Sigmoid colon (tissue), 6 donors: ENCODE measurements at regions not wholly inside any gene's neighbourhood (a gene's known extent, or its start where the extent isn't known, plus 50 kb on each side); places are given as distances from the start of the nearest gene placed in this dataset.
"Not testable (repeated sequence)": the region's sequence is repeated elsewhere in the genome, so short reads cannot be mapped to it uniquely, and the experiment has no call there.

Experiments used
- DNase-seq: peaks from one replicate; pipeline ENCODE4 v3.0.0-alpha.2; 2019
- H3K27ac ChIP-seq, 4 donors: fragments of 200-600 bp; sonication (generic); one replicate each; pipeline ENCODE4 v1.5.1; 2016 to 2019; ENCODE audit warnings: mild to moderate bottlenecking in 1 of 4
- H3K27me3 ChIP-seq, 3 donors: fragments of 200-600 bp; sonication (generic); one replicate each; pipeline ENCODE4 v1.5.1; 2019; ENCODE audit warnings: mild to moderate bottlenecking in 1 of 3
- H3K36me3 ChIP-seq, 4 donors: fragments of 200-600 bp; sonication (generic); one replicate each; pipeline ENCODE4 v1.5.1; 2016 to 2019
- H3K4me1 ChIP-seq, 4 donors: fragments of 200-600 bp; sonication (generic); one replicate each; pipeline ENCODE4 v1.5.1; 2017 to 2019
- H3K4me3 ChIP-seq, 4 donors: fragments of 200-600 bp; sonication (generic); one replicate each; pipeline ENCODE4 v1.5.1; 2017 to 2019; ENCODE audit warnings: mild to moderate bottlenecking in 2 of 4, moderate library complexity in 1 of 4
- H3K9me3 ChIP-seq, 4 donors: fragments of 200-600 bp in 3 of 4; sonication (generic) in 3 of 4; one replicate each; pipeline versions ENCODE4 v1.5.1 to v1.6.1; 2013 to 2019
- EP300 ChIP-seq, 4 donors: sonication (generic); formaldehyde crosslinking; IDR thresholded peaks; one replicate each; pipeline ENCODE4 v1.6.1; 2017; ENCODE audit warnings: antibody characterized with exemption in 4 of 4
- POLR2A ChIP-seq, 2 donors: fragments of 450-650 bp; IDR thresholded peaks; one replicate each; pipeline ENCODE4 v1.6.1; 2016; ENCODE audit warnings: antibody characterized with exemption in 2 of 2, mild to moderate bottlenecking in 2 of 2, moderate library complexity in 2 of 2
- POLR2AphosphoS5 ChIP-seq, 4 donors: sonication (generic); formaldehyde crosslinking; IDR thresholded peaks; one replicate each; pipeline ENCODE4 v1.6.1; 2017; ENCODE audit warnings: antibody characterized with exemption in 4 of 4
- WGBS, 2 donors: extraction: QIAGEN DNeasy Blood & Tissue Kit; methylation state at CpG; one replicate each; pipeline ENCODE4 v1.1.7; 2013; 5-methylcytosine and 5-hydroxymethylcytosine counted together
- intact Hi-C: fragments of 100-400 bp; cut with DNase I; formaldehyde crosslinking; loops from one replicate; pipeline ENCODE4 v1.15.1; 2023
- TF ChIP-seq, protein P1 (sequence below), 4 experiments: fragments of 450-650 bp in 3 of 4; fragments of 200-600 bp in 1 of 4; IDR thresholded peaks; one replicate each; pipeline ENCODE4 v1.5.1; 2016 to 2019; ENCODE audit warnings: antibody characterized with exemption in 4 of 4, mild to moderate bottlenecking in 3 of 4, moderate library complexity in 2 of 4
- donor health status: healthy with polysubstance abuse.
- donor health status: healthy.

DNA sequence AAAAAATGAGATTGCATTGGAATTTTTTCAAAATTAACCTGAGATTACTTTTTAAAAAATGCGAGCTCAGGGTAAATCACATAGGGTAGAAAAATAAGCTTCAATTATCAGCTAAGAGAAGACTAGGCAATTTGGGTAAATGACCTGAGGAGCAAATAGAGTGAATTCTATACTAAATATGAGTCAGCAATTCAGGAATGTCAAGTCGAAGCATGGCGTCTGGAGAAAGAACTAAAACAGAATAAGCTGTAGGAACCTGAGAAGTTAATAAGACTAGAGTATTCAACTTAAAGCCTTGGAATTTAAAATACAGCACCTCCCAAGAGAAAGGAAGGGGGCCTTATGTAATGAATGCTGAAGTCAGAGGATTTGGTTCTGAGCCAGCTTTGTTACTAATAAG lies 487.0 kb downstream of the SUCLG1 start:
- Histone ChIP-seq H3K27me3 (no peaks in the 10 kb centered on the region), H3K4me3 (no peak overlapping the region), H3K9me3 (peaks cover 0 to 6% (median 0%) of the 10 kb centered on the region in 4 donors), H3K36me3 (no peaks in the 10 kb centered on the region), H3K27ac (no peak overlapping the region), H3K4me1 (no peaks in the 10 kb centered on the region)
- DNase-seq, result no peak
- no peak for TF ChIP-seq POLR2A (IDR thresholded peaks at IDR 0.05)
- TF ChIP-seq POLR2AphosphoS5 (IDR thresholded peaks at IDR 0.05), result no peak
- TF ChIP-seq EP300 (IDR thresholded peaks at IDR 0.05), result no peak
- TF ChIP-seq, protein P1, sequence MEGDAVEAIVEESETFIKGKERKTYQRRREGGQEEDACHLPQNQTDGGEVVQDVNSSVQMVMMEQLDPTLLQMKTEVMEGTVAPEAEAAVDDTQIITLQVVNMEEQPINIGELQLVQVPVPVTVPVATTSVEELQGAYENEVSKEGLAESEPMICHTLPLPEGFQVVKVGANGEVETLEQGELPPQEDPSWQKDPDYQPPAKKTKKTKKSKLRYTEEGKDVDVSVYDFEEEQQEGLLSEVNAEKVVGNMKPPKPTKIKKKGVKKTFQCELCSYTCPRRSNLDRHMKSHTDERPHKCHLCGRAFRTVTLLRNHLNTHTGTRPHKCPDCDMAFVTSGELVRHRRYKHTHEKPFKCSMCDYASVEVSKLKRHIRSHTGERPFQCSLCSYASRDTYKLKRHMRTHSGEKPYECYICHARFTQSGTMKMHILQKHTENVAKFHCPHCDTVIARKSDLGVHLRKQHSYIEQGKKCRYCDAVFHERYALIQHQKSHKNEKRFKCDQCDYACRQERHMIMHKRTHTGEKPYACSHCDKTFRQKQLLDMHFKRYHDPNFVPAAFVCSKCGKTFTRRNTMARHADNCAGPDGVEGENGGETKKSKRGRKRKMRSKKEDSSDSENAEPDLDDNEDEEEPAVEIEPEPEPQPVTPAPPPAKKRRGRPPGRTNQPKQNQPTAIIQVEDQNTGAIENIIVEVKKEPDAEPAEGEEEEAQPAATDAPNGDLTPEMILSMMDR (IDR thresholded peaks at IDR 0.05), result no peak
- 87 to 93% methylated on average over 3 of the region's 3 CpGs for WGBS, 2 donors
- intact Hi-C loops, result no loop called here

- Histone ChIP-seq H3K27me3 (no peaks in the 10 kb centered on the region), H3K4me1 (no peaks in the 10 kb centered on the region), H3K9me3 (peaks cover 0 to 3% (median 0%) of the 10 kb centered on the region in 4 donors), H3K4me3 (no peak overlapping the region), H3K36me3 (no peaks in the 10 kb centered on the region), H3K27ac (no peak overlapping the region)
- no peak for DNase-seq
- WGBS, 2 donors, result 79 to 84% methylated on average over 2 of the region's 2 CpGs
- TF ChIP-seq POLR2AphosphoS5 (IDR thresholded peaks at IDR 0.05) (no peak), EP300 (IDR thresholded peaks at IDR 0.05) (no peak), POLR2A (IDR thresholded peaks at IDR 0.05) (no peak)
- TF ChIP-seq, protein P1 (IDR thresholded peaks at IDR 0.05), result no peak
- intact Hi-C loops, result no loop called here
Measured at GRCh38 chr2:83971547-83971946, 487.5 kb downstream of the SUCLG1 start.

GRCh38 chr2:83970217-83970929 lies 488.7 kb downstream of the SUCLG1 start:
- WGBS, 2 donors, result 85 to 89% methylated on average over 4 of the region's 4 CpGs
- DNase-seq, result no peak
- intact Hi-C loops, result no loop called here
- Histone ChIP-seq H3K27ac (no peak overlapping the region), H3K4me1 (no peaks in the 10 kb centered on the region), H3K27me3 (no peaks in the 10 kb centered on the region), H3K9me3 (no peaks in the 10 kb centered on the region), H3K36me3 (no peaks in the 10 kb centered on the region), H3K4me3 (no peak overlapping the region)
- no peak for TF ChIP-seq POLR2A (IDR thresholded peaks at IDR 0.05)
- no peak for TF ChIP-seq EP300 (IDR thresholded peaks at IDR 0.05)
- no peak for TF ChIP-seq POLR2AphosphoS5 (IDR thresholded peaks at IDR 0.05)
- TF ChIP-seq, protein P1 (IDR thresholded peaks at IDR 0.05), result no peak

DNA sequence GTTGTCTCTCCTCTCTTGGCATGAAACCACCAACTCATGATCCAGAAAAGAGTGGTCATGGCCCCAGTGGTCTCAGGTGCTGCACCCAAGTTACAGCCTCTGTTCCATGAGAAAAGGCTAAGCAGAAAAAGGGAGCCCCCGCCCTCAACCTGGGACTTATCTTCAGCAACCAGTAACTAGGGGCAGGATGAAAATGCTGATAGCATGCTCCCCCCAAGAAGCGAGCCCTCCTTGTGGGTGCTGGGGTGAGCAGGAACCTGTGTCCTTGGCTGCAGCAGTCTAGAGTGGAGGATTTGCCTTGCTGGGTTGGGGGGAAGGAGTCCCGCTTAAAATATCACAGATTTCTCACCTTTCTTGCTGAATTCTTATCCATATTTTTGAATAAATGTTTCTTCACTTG lies 490.0 kb downstream of the SUCLG1 start:
- Histone ChIP-seq H3K27me3 (no peaks in the 10 kb centered on the region), H3K4me3 (no peak overlapping the region), H3K4me1 (no peaks in the 10 kb centered on the region), H3K9me3 (no peaks in the 10 kb centered on the region), H3K36me3 (no peaks in the 10 kb centered on the region), H3K27ac (no peak overlapping the region)
- no peak for TF ChIP-seq EP300 (IDR thresholded peaks at IDR 0.05)
- TF ChIP-seq POLR2A (IDR thresholded peaks at IDR 0.05), result no peak
- TF ChIP-seq, protein P1 (IDR thresholded peaks at IDR 0.05), result no peak
- no peak for TF ChIP-seq POLR2AphosphoS5 (IDR thresholded peaks at IDR 0.05)
- intact Hi-C loops, result no loop called here
- 89 to 92% methylated on average over 3 of the region's 3 CpGs for WGBS, 2 donors
- no peak for DNase-seq

DNA sequence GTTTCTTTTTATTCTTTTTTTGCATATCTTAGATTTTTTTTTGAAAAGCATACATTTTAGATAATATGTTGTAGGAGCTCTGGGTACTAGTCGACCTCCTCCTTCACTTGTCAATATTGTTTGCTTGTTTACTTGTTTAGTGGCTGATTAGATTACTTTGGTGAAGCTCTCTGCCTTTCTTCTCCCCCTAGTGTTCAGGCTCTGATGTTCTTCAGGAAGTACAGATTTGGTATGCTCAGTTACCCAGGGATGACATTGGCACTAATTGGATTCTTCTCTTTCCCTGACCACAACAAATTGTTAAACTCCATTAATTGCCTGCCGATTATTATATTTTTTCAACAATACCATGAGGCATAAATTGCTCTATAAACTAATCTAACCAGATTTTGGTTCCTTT lies 491.2 kb downstream of the SUCLG1 start:
- no peak overlapping the region for H3K27ac ChIP-seq
- H3K27me3 ChIP-seq, result no peaks in the 10 kb centered on the region
- no peaks in the 10 kb centered on the region for H3K36me3 ChIP-seq
- no peak overlapping the region for H3K4me3 ChIP-seq
- TF ChIP-seq, protein P1 (IDR thresholded peaks at IDR 0.05), result no peak
- TF ChIP-seq POLR2AphosphoS5 (IDR thresholded peaks at IDR 0.05) (no peak), EP300 (IDR thresholded peaks at IDR 0.05) (no peak), POLR2A (IDR thresholded peaks at IDR 0.05) (no peak)
- WGBS, 2 donors, result 60 to 74% methylated on average over 2 of the region's 2 CpGs
- no peak for DNase-seq
- no peaks in the 10 kb centered on the region for H3K4me1 ChIP-seq
- intact Hi-C loops, result no loop called here
- H3K9me3 ChIP-seq, result no peaks in the 10 kb centered on the region

GRCh38 chr2:83966946-83967345 lies 492.1 kb downstream of the SUCLG1 start:
- H3K36me3 ChIP-seq, DNase-seq, H3K27ac ChIP-seq, H3K4me3 ChIP-seq, H3K27me3 ChIP-seq, intact Hi-C loops, H3K4me1 ChIP-seq, H3K9me3 ChIP-seq: not testable (repeated sequence)
- 92 to 95% methylated on average over 1 of the region's 3 CpGs for WGBS, 2 donors
